IMR-90 (cell line): ENCODE measurements at regions not wholly inside any gene's neighbourhood (a gene's known extent, or its start where the extent isn't known, plus 50 kb on each side); places are given as distances from the start of the nearest gene placed in this dataset.

ENCODE experiments used
- ATAC-seq: fragments of 200-7000 bp; cut with Tn5 transposase; 2 replicates; pipeline ENCODE4 v1.9.1; 2020; ENCODE audit warnings: low read depth, mild to moderate bottlenecking, moderate library complexity
- BruUV-seq: library from RNA; stranded (reverse); fragments of 400-500 nt; replicated peaks from 2 replicates; lab custom pipeline; 2021; lab: Mats Ljungman, UMichigan
- CTCF ChIA-PET: fragments of 300-600 bp; formaldehyde crosslinking; extraction: SDS; loops from one replicate; lab custom pipeline; 2021; ENCODE audit warnings: antibody characterized with exemption; lab: Yijun Ruan, JAX
- POLR2A ChIA-PET: fragments of 300-600 bp; sonication (Branson Sonifier 250); formaldehyde crosslinking; loops from one replicate; lab custom pipeline; 2022; ENCODE audit warnings: antibody characterized with exemption; ENCODE audit not compliant: unreplicated experiment; lab: Charles Lee
- DNase-seq: peaks from one replicate; pipeline ENCODE4 v3.0.0; 2013
- H2AFZ ChIP-seq: replicated peaks from 2 replicates; pipeline ENCODE3; 2013; ENCODE audit warnings: low read length, mild to moderate bottlenecking; ENCODE audit not compliant: poor library complexity
- H2AK5ac ChIP-seq: 2 replicates; pipeline ENCODE4 v1.6.1; 2013; ENCODE audit warnings: low read depth, low read length, inconsistent platforms
- H2AK9ac ChIP-seq: replicated peaks from 2 replicates; pipeline ENCODE3; 2013; ENCODE audit warnings: mild to moderate bottlenecking, low read depth, low read length, moderate library complexity; ENCODE audit not compliant: poor library complexity
- H2BK120ac ChIP-seq: 2 replicates; pipeline ENCODE4 v1.6.1; 2013; ENCODE audit warnings: low read depth, low read length, inconsistent platforms
- H2BK15ac ChIP-seq: 3 replicates; pipeline ENCODE4 v1.6.1; 2013; ENCODE audit warnings: low read depth, low read length, inconsistent platforms
- H2BK20ac ChIP-seq: 2 replicates; pipeline ENCODE4 v1.6.1; 2013; ENCODE audit warnings: low read depth, mild to moderate bottlenecking, inconsistent platforms, low read length, moderate library complexity
- H2BK5ac ChIP-seq: 2 replicates; pipeline ENCODE4 v1.6.1; 2013; ENCODE audit warnings: mild to moderate bottlenecking, low read depth, low read length, inconsistent platforms; ENCODE audit not compliant: poor library complexity, severe bottlenecking
- H3K14ac ChIP-seq: replicated peaks from 2 replicates; pipeline ENCODE4 v1.6.1; 2013; ENCODE audit warnings: low read depth, low read length, inconsistent platforms
- H3K18ac ChIP-seq: 2 replicates; pipeline ENCODE4 v1.6.1; 2013; ENCODE audit warnings: low read depth, low read length, control low read depth
- H3K23ac ChIP-seq: 2 replicates; pipeline ENCODE4 v1.6.1; 2013; ENCODE audit warnings: low read depth, low read length, inconsistent platforms
- H3K27ac ChIP-seq: 2 replicates; pipeline ENCODE4 v1.5.1; 2013; ENCODE audit warnings: mild to moderate bottlenecking, control low read depth, low read length; ENCODE audit not compliant: insufficient read depth
- H3K27me3 ChIP-seq: 2 replicates; pipeline ENCODE4 v1.6.1; 2013; ENCODE audit warnings: low read length; ENCODE audit not compliant: control insufficient read depth, insufficient read depth
- H3K36me3 ChIP-seq: 2 replicates; pipeline ENCODE4 v1.6.1; 2013; ENCODE audit warnings: low read length, mixed read lengths; ENCODE audit not compliant: control insufficient read depth, insufficient read depth
- H3K4ac ChIP-seq: 2 replicates; pipeline ENCODE4 v1.6.1; 2013; ENCODE audit warnings: low read depth, low read length, inconsistent platforms
- H3K4me1 ChIP-seq: 2 replicates; pipeline ENCODE4 v1.6.1; 2013; ENCODE audit warnings: low read length, mixed read lengths; ENCODE audit not compliant: control insufficient read depth, insufficient read depth
- H3K4me2 ChIP-seq: 2 replicates; pipeline ENCODE4 v1.6.1; 2013; ENCODE audit warnings: low read depth, mild to moderate bottlenecking, control low read depth, low read length, moderate library complexity
- H3K4me3 ChIP-seq: 2 replicates; pipeline ENCODE4 v1.5.1; 2013; ENCODE audit warnings: low read depth, mild to moderate bottlenecking, control low read depth, low read length, moderate library complexity; ENCODE audit not compliant: insufficient read depth
- H3K56ac ChIP-seq: 2 replicates; pipeline ENCODE4 v1.6.1; 2013; ENCODE audit warnings: low read length, inconsistent platforms; ENCODE audit not compliant: insufficient read depth; ENCODE audit errors: extremely low read depth
- H3K79me1 ChIP-seq, 2 experiments: 2 replicates each; pipeline ENCODE4 v1.6.1; 2013; ENCODE audit warnings: low read length in 2 of 2, inconsistent platforms in 1 of 2, low read depth in 1 of 2
- H3K9ac ChIP-seq: 2 replicates; pipeline ENCODE4 v1.6.1; 2013; ENCODE audit warnings: low read depth, low read length, control low read depth
- H3K9me1 ChIP-seq: 2 replicates; pipeline ENCODE4 v1.6.1; 2013; ENCODE audit warnings: low read length, inconsistent platforms; ENCODE audit not compliant: insufficient read depth
- H3K9me3 ChIP-seq: 2 replicates; pipeline ENCODE4 v1.6.1; 2013; ENCODE audit warnings: low read length; ENCODE audit not compliant: control insufficient read depth, insufficient read depth
- H4K20me1 ChIP-seq: 2 replicates; pipeline ENCODE4 v1.6.1; 2013; ENCODE audit warnings: low read length, inconsistent platforms; ENCODE audit not compliant: insufficient read depth
- H4K5ac ChIP-seq: 2 replicates; pipeline ENCODE4 v1.6.1; 2013; ENCODE audit warnings: mild to moderate bottlenecking, low read depth, low read length, control low read depth
- H4K8ac ChIP-seq, 2 experiments: 2 replicates each; pipeline ENCODE4 v1.6.1; 2013; ENCODE audit warnings: low read depth in 2 of 2, low read length in 2 of 2, control low read depth in 1 of 2, inconsistent platforms in 1 of 2
- H4K91ac ChIP-seq: 2 replicates; pipeline ENCODE4 v1.6.1; 2013; ENCODE audit warnings: low read depth, low read length, inconsistent platforms; ENCODE audit not compliant: insufficient read depth
- BHLHE40 ChIP-seq: fragments of 150-350 bp; IDR thresholded peaks from 2 replicates; pipeline ENCODE4 v1.6.1; 2016; ENCODE audit warnings: mild to moderate bottlenecking, low read depth, low read length
- CHD1 ChIP-seq: IDR thresholded peaks from 2 replicates; pipeline ENCODE4 v1.6.1; 2012; ENCODE audit warnings: low read depth, low read length, improper control_type of control experiment
- CTCF ChIP-seq: conservative IDR thresholded peaks from 2 replicates; pipeline ENCODE4 v1.5.1; 2012; ENCODE audit warnings: mild to moderate bottlenecking, low read depth, low read length, improper control_type of control experiment
- ELK1 ChIP-seq: fragments of 150-350 bp; IDR thresholded peaks from 2 replicates; pipeline ENCODE4 v1.6.1; 2016; ENCODE audit warnings: low read depth, mild to moderate bottlenecking, low read length, moderate library complexity, borderline replicate concordance
- MAZ ChIP-seq: IDR thresholded peaks from 2 replicates; pipeline ENCODE4 v1.6.1; 2012; ENCODE audit warnings: low read depth, mild to moderate bottlenecking, low read length, improper control_type of control experiment, moderate library complexity, borderline replicate concordance
- POLR2A ChIP-seq: IDR thresholded peaks from 2 replicates; pipeline ENCODE4 v1.6.1; 2012; ENCODE audit warnings: mild to moderate bottlenecking, low read depth, low read length
- RAD21 ChIP-seq: IDR thresholded peaks from 2 replicates; pipeline ENCODE4 v1.6.1; 2012; ENCODE audit warnings: low read length, improper control_type of control experiment
- RCOR1 ChIP-seq: IDR thresholded peaks from 2 replicates; pipeline ENCODE4 v1.6.1; 2012; ENCODE audit warnings: mild to moderate bottlenecking, low read length, improper control_type of control experiment; ENCODE audit not compliant: insufficient replicate concordance
- RFX5 ChIP-seq: IDR thresholded peaks from 2 replicates; pipeline ENCODE4 v1.8.0; 2012; ENCODE audit warnings: low read depth, mild to moderate bottlenecking, low read length, moderate library complexity
- SMC3 ChIP-seq: fragments of 150-350 bp; IDR thresholded peaks from 2 replicates; pipeline ENCODE4 v1.6.1; 2016; ENCODE audit warnings: low read depth, mild to moderate bottlenecking, antibody characterized with exemption, low read length, moderate library complexity
- USF2 ChIP-seq: fragments of 150-350 bp; IDR thresholded peaks from 2 replicates; pipeline ENCODE4 v1.6.1; 2017; ENCODE audit warnings: mild to moderate bottlenecking, antibody characterized with exemption, low read length, low read depth
- WGBS, 2 experiments: methylation state at CpG; one replicate each; pipeline versions ENCODE4 v1.1.5 to v1.1.7; 2013; ENCODE audit warnings: missing lambda C conversion rate in 2 of 2; ENCODE audit not compliant: insufficient read length in 1 of 2; ENCODE audit errors: extremely low coverage in 2 of 2; 5-methylcytosine and 5-hydroxymethylcytosine counted together
- dilution Hi-C: fragments of 300-500 bp; cut with HindIII; formaldehyde crosslinking; loops from one replicate; pipeline ENCODE4 v1.14.3; 2018; ENCODE audit warnings: low sequenced_read_pairs; ENCODE audit not compliant: unreplicated experiment
- in situ Hi-C: fragments of 300-500 bp; cut with MboI; formaldehyde crosslinking; loops from 3 replicates; pipeline ENCODE4 v1.14.3; 2019; ENCODE audit warnings: low sequenced_read_pairs, inconsistent platforms, mixed read lengths
- intact Hi-C: fragments of 100-400 bp; cut with micrococcal nuclease; formaldehyde crosslinking; loops from 2 replicates; pipeline ENCODE4 v1.10.0; 2022

GRCh38 chr11:106548406-106548805, 469.9 kb downstream of the GUCY1A2 start:
- H3K9me3 ChIP-seq = peaks cover 2% of the 10 kb centered on the region; the same call in 1 of the 2 replicates
- H3K4ac ChIP-seq = no peak overlapping the region
- no TSS peak for BruUV-seq
- no peaks in the 10 kb centered on the region for H3K27me3 ChIP-seq
- H3K36me3 ChIP-seq = no peaks in the 10 kb centered on the region
- H3K18ac ChIP-seq = no peak overlapping the region
- WGBS, 2 experiments = 71% methylated on average over 1 of the region's 2 CpGs; no CpG with 5 or more reads in 1 of the 2 experiments
- no peak overlapping the region for H2BK5ac ChIP-seq
- intact Hi-C loops (no loop called here), dilution Hi-C loops (no loop called here), in situ Hi-C loops (no loop called here)
- ChIA-PET POLR2A (no interaction called here), CTCF (no interaction called here)
- no peak overlapping the region for H2AFZ ChIP-seq
- no peak overlapping the region for H4K8ac ChIP-seq
- H4K20me1 ChIP-seq = no peaks in the 10 kb centered on the region
- H4K5ac ChIP-seq = no peak overlapping the region
- no peak overlapping the region for H2BK120ac ChIP-seq
- no peaks in the 10 kb centered on the region for H3K79me1 ChIP-seq
- H3K14ac ChIP-seq = no peak overlapping the region
- no peak overlapping the region for H3K27ac ChIP-seq
- no peak overlapping the region for H3K23ac ChIP-seq
- no peak overlapping the region for H2AK5ac ChIP-seq
- no peak overlapping the region for H3K56ac ChIP-seq
- H2BK15ac ChIP-seq = no peak overlapping the region
- H4K91ac ChIP-seq = no peak overlapping the region
- no peak overlapping the region for H3K4me2 ChIP-seq
- H2BK20ac ChIP-seq = no peak overlapping the region
- TF ChIP-seq CTCF = no peak
- TF ChIP-seq RFX5 = no peak
- TF ChIP-seq BHLHE40 = no peak
- TF ChIP-seq SMC3 = no peak
- TF ChIP-seq MAZ = no peak
- TF ChIP-seq USF2 = no peak
- TF ChIP-seq ELK1 = no peak
- no peak for TF ChIP-seq RAD21
- no peak for TF ChIP-seq POLR2A
- no peak for TF ChIP-seq CHD1
- no peak for TF ChIP-seq RCOR1
- ATAC-seq = no peak
- no peak overlapping the region for H3K4me3 ChIP-seq
- no peak overlapping the region for H3K9ac ChIP-seq
- DNase-seq = no peak
- no peaks in the 10 kb centered on the region for H3K4me1 ChIP-seq
- no peak overlapping the region for H2AK9ac ChIP-seq
- no peaks in the 10 kb centered on the region for H3K9me1 ChIP-seq
